Hepatocyte (in vitro differentiated cells): ENCODE measurements at regions not wholly inside any gene's neighbourhood (a gene's known extent, or its start where the extent isn't known, plus 50 kb on each side); places are given as distances from the start of the nearest gene placed in this dataset.
"Not testable (repeated sequence)": the region's sequence is repeated elsewhere in the genome, so short reads cannot be mapped to it uniquely, and the experiment has no call there.

Experiments used
- DNase-seq: peaks from one replicate; pipeline ENCODE4 v3.0.0-alpha.2; 2016; ENCODE audit warnings: low spot score
- H2AFZ ChIP-seq: fragments of 200-600 bp; sonication (generic); 2 replicates; pipeline ENCODE4 v1.6.0; 2016; ENCODE audit warnings: antibody characterized with exemption, mild to moderate bottlenecking
- H3K27ac ChIP-seq: fragments of 200-600 bp; sonication (generic); 2 replicates; pipeline ENCODE4 v1.5.1; 2016; ENCODE audit warnings: mild to moderate bottlenecking
- H3K27me3 ChIP-seq: fragments of 200-600 bp; sonication (generic); 2 replicates; pipeline ENCODE4 v1.6.1; 2016
- H3K36me3 ChIP-seq: fragments of 200-600 bp; sonication (generic); replicated peaks from 2 replicates; pipeline ENCODE4 v1.5.1; 2016; ENCODE audit warnings: low read depth; ENCODE audit not compliant: insufficient read depth
- H3K4me1 ChIP-seq: fragments of 200-600 bp; sonication (generic); 2 replicates; pipeline ENCODE4 v1.5.1; 2016; ENCODE audit warnings: mild to moderate bottlenecking, moderate library complexity; ENCODE audit not compliant: insufficient read depth
- H3K4me2 ChIP-seq: fragments of 200-600 bp; sonication (generic); 2 replicates; pipeline ENCODE4 v1.6.0; 2016
- H3K4me3 ChIP-seq: fragments of 200-600 bp; sonication (generic); 2 replicates; pipeline ENCODE4 v1.5.1; 2016; ENCODE audit warnings: mild to moderate bottlenecking
- H3K79me2 ChIP-seq: fragments of 200-600 bp; sonication (generic); 2 replicates; pipeline ENCODE4 v1.6.0; 2017; ENCODE audit warnings: mild to moderate bottlenecking
- H3K9me2 ChIP-seq: fragments of 200-600 bp; sonication (generic); replicated peaks from 2 replicates; pipeline ENCODE4 v1.6.0; 2017; ENCODE audit warnings: mild to moderate bottlenecking; ENCODE audit not compliant: insufficient read depth
- H3K9me3 ChIP-seq: fragments of 200-600 bp; sonication (generic); 2 replicates; pipeline ENCODE4 v1.5.1; 2016; ENCODE audit warnings: low read depth, mild to moderate bottlenecking
- H4K20me1 ChIP-seq: fragments of 200-600 bp; sonication (generic); 2 replicates; pipeline ENCODE4 v1.6.0; 2016; ENCODE audit warnings: mild to moderate bottlenecking; ENCODE audit not compliant: insufficient read depth, poor library complexity, severe bottlenecking
- CTCF ChIP-seq: fragments of 200-600 bp; sonication (generic); IDR thresholded peaks from 2 replicates; pipeline ENCODE4 v1.5.1; 2016; ENCODE audit warnings: antibody characterized with exemption, mild to moderate bottlenecking; ENCODE audit not compliant: poor library complexity
- EZH2 ChIP-seq: fragments of 200-600 bp; sonication (generic); IDR thresholded peaks from 2 replicates; pipeline ENCODE4 v1.6.1; 2016; ENCODE audit warnings: antibody characterized with exemption, mild to moderate bottlenecking, borderline replicate concordance
- EZH2phosphoT487 ChIP-seq: fragments of 200-600 bp; sonication (generic); IDR thresholded peaks from one replicate; pipeline ENCODE4 v1.6.1; 2018; ENCODE audit warnings: antibody characterized with exemption, mild to moderate bottlenecking, low read depth, moderate library complexity; ENCODE audit not compliant: unreplicated experiment, severe bottlenecking
- WGBS: methylation state at CpG from one replicate; pipeline ENCODE4 v1.1.6; 2016; ENCODE audit warnings: low lambda C conversion rate; ENCODE audit errors: missing lambda C conversion rate; 5-methylcytosine and 5-hydroxymethylcytosine counted together

GRCh38 chr1:91605566-91605965, 104.9 kb downstream of the CDC7 start:
- Histone ChIP-seq H2AFZ (no peak overlapping the region), H4K20me1 (no peaks in the 10 kb centered on the region), H3K9me2 (no peaks in the 10 kb centered on the region), H3K36me3 (no peaks in the 10 kb centered on the region), H3K27ac (no peak overlapping the region), H3K9me3 (no peaks in the 10 kb centered on the region), H3K4me3 (no peak overlapping the region), H3K79me2 (no peaks in the 10 kb centered on the region), H3K4me2 (no peak overlapping the region), H3K4me1 (peaks cover 5% of the 10 kb centered on the region), H3K27me3 (no peaks in the 10 kb centered on the region)
- TF ChIP-seq EZH2: no peak
- no peak for TF ChIP-seq EZH2phosphoT487
- TF ChIP-seq CTCF: no peak
- WGBS: 88% methylated on average over 3 of the region's 3 CpGs
- DNase-seq: no peak

- Histone ChIP-seq H4K20me1 (no peaks in the 10 kb centered on the region), H3K9me2 (no peaks in the 10 kb centered on the region)
- WGBS: 78% methylated on average over 7 of the region's 7 CpGs
Measured at GRCh38 chr1:91606546-91607078, 106.0 kb downstream of the CDC7 start.

GRCh38 chr1:91607686-91608085, 107.0 kb downstream of the CDC7 start:
- not testable (repeated sequence) for H3K4me3 ChIP-seq, H3K79me2 ChIP-seq, H3K27ac ChIP-seq, H3K36me3 ChIP-seq, H3K9me3 ChIP-seq, H3K9me2 ChIP-seq, H2AFZ ChIP-seq, H4K20me1 ChIP-seq, DNase-seq, H3K27me3 ChIP-seq, H3K4me2 ChIP-seq
- WGBS: 92% methylated on average over 3 of the region's 3 CpGs
- peaks cover 15% of the 10 kb centered on the region for H3K4me1 ChIP-seq

More at GRCh38 chr1:91606546-91607078, 106.0 kb downstream of the CDC7 start:
- H2AFZ ChIP-seq: no peak overlapping the region
- H3K4me1 ChIP-seq: peaks cover 11% of the 10 kb centered on the region
- no peaks in the 10 kb centered on the region for H3K9me3 ChIP-seq
- TF ChIP-seq EZH2 (no peak), EZH2phosphoT487 (no peak), CTCF (no peak)
- DNase-seq: no peak
- no peaks in the 10 kb centered on the region for H3K36me3 ChIP-seq
- no peak overlapping the region for H3K4me2 ChIP-seq
- H3K27ac ChIP-seq: no peak overlapping the region
- no peaks in the 10 kb centered on the region for H3K27me3 ChIP-seq
- H3K4me3 ChIP-seq: no peak overlapping the region
- H3K79me2 ChIP-seq: no peaks in the 10 kb centered on the region

- Histone ChIP-seq H3K4me3 (no peak overlapping the region), H3K36me3 (no peaks in the 10 kb centered on the region), H2AFZ (no peak overlapping the region)
Measured at GRCh38 chr1:91608876-91609275, 108.2 kb downstream of the CDC7 start.

More at GRCh38 chr1:91608876-91609275, 108.2 kb downstream of the CDC7 start:
- Histone ChIP-seq H3K4me1 (peaks cover 15% of the 10 kb centered on the region), H3K4me2 (no peak overlapping the region), H3K9me2 (no peaks in the 10 kb centered on the region), H4K20me1 (no peaks in the 10 kb centered on the region), H3K9me3 (no peaks in the 10 kb centered on the region), H3K27me3 (no peaks in the 10 kb centered on the region), H3K79me2 (no peaks in the 10 kb centered on the region), H3K27ac (peak overlapping the region; percentile 57)
- 64% methylated on average over 5 of the region's 5 CpGs for WGBS
- TF ChIP-seq CTCF (no peak), EZH2phosphoT487 (no peak), EZH2 (no peak)
- DNase-seq: peak; percentile 28
